ENCODE measurements at regions not wholly inside any gene's neighbourhood (a gene's known extent, or its start where the extent isn't known, plus 50 kb on each side); places are given as distances from the start of the nearest gene placed in this dataset.

DNA sequence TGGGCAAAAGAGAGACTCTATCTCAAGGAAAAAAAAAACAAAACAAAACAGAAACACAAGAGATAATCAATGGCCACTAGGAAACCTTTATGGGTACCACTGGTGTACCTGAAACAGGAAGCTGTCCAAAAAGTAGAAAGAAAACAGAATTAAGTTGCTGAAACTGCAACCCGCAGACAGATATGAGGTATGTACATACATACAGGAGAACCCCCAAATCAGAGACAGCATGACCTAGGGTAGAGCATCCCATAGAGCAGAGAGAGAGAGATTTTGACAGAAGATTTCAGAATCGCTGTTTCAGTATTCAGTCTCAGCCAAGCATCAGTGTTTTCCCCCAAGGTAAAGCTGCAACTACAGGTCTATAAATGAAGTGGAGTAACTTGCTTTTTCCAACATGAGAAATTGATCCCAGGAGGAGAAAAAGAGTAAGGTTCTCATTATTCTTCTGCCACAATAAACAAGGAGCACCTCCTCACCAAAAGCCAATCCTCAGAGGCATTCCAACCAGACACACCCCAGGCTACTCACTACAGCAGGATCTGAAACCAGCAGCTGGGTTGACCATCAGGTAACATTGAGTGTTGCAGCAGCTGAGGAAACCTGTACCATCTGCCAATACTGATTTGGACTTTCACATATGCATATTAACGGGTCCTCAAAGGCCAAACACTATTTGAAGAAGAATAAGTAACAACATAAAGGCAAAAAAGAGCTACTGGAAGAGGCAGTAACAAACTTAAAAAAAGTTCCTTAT, 630.0 kb downstream of the TAF11L14 start:
- Mint-ChIP-seq H3K36me3 (no peaks in the 10 kb centered on the region), H3K9me3 (peaks cover 2 to 10% (median 6%) of the 10 kb centered on the region in 7 donors), H3K27me3 (ENCODE audit: low read depth in 3 of 3) (peaks cover 0 to 2% (median 0%) of the 10 kb centered on the region in 3 donors), H3K4me1 (no peaks in the 10 kb centered on the region), H3K27ac (no peak overlapping the region), H3K4me3 (peak overlapping the region in 1 of 2 donors; percentile 11)
- intact Hi-C loops (cut with micrococcal nuclease): no loop called here
- no peaks in the 10 kb centered on the region for H3K4me1 ChIP-seq (ENCODE audit: control insufficient read depth in 1 of 2, insufficient read depth in 2 of 2, low read length in 2 of 2)
- no peak overlapping the region for H3K9ac ChIP-seq (ENCODE audit: insufficient read depth, low read length, poor library complexity, severe bottlenecking)
- H4K20me1 ChIP-seq (ENCODE audit: insufficient read depth, low read length): no peaks in the 10 kb centered on the region
- 80% methylated on average over 1 of the region's 3 CpGs for WGBS (ENCODE audit: insufficient coverage)
- H3K9me3 ChIP-seq (replicated peaks in 1 of 2; ENCODE audit: control insufficient read depth in 1 of 2, insufficient read depth in 1 of 2, low read length in 2 of 2): no peaks in the 10 kb centered on the region
- no peak overlapping the region for H3K4me2 ChIP-seq (replicated peaks; ENCODE audit: extremely low read depth, low read length, poor library complexity, severe bottlenecking)
- H3K36me3 ChIP-seq (replicated peaks in 1 of 2; ENCODE audit: control insufficient read depth in 1 of 2, insufficient read depth in 2 of 2, low read length in 2 of 2): no peaks in the 10 kb centered on the region
- H3K4me3 ChIP-seq (replicated peaks in 1 of 3; ENCODE audit: low read depth in 2 of 3, low read length in 3 of 3): no peak overlapping the region
- H2AFZ ChIP-seq (ENCODE audit: insufficient read depth, low read depth, low read length, poor library complexity, severe bottlenecking): no peak overlapping the region
- H3K27me3 ChIP-seq (ENCODE audit: control insufficient read depth in 2 of 2, insufficient read depth in 2 of 2, low read length in 2 of 2): no peaks in the 10 kb centered on the region
- no peak for DNase-seq
- no peaks in the 10 kb centered on the region for H3K79me2 ChIP-seq (ENCODE audit: insufficient read depth, low read length)
- no peak for TF ChIP-seq CTCF (IDR thresholded peaks at IDR 0.05)
- H3K27ac ChIP-seq (ENCODE audit: low read depth in 1 of 2, low read length in 2 of 2): no peak overlapping the region

- H3K4me1 ChIP-seq (ENCODE audit: control insufficient read depth in 1 of 2, insufficient read depth in 2 of 2, low read length in 2 of 2): no peaks in the 10 kb centered on the region
- DNase-seq: no peak
- no peaks in the 10 kb centered on the region for H3K79me2 ChIP-seq (ENCODE audit: insufficient read depth, low read length)
- intact Hi-C loops (cut with micrococcal nuclease): no loop called here
- H3K36me3 ChIP-seq (replicated peaks in 1 of 2; ENCODE audit: control insufficient read depth in 1 of 2, insufficient read depth in 2 of 2, low read length in 2 of 2): no peaks in the 10 kb centered on the region
- no peaks in the 10 kb centered on the region for H3K4me1 Mint-ChIP-seq
- no peaks in the 10 kb centered on the region for H3K27me3 ChIP-seq (ENCODE audit: control insufficient read depth in 2 of 2, insufficient read depth in 2 of 2, low read length in 2 of 2)
- peaks cover 0 to 5% (median 2%) of the 10 kb centered on the region in 3 donors for H3K27me3 Mint-ChIP-seq (ENCODE audit: low read depth in 3 of 3)
- H3K9me3 ChIP-seq (replicated peaks in 1 of 2; ENCODE audit: control insufficient read depth in 1 of 2, insufficient read depth in 1 of 2, low read length in 2 of 2): no peaks in the 10 kb centered on the region
- H3K4me3 ChIP-seq (replicated peaks in 1 of 3; ENCODE audit: low read depth in 2 of 3, low read length in 3 of 3): no peak overlapping the region
- no peak overlapping the region for H3K4me3 Mint-ChIP-seq
- no peaks in the 10 kb centered on the region for H4K20me1 ChIP-seq (ENCODE audit: insufficient read depth, low read length)
- no peak overlapping the region for H3K4me2 ChIP-seq (replicated peaks; ENCODE audit: extremely low read depth, low read length, poor library complexity, severe bottlenecking)
- no peak overlapping the region for H3K27ac ChIP-seq (ENCODE audit: low read depth in 1 of 2, low read length in 2 of 2)
- no peak overlapping the region for H2AFZ ChIP-seq (ENCODE audit: insufficient read depth, low read depth, low read length, poor library complexity, severe bottlenecking)
- H3K9ac ChIP-seq (ENCODE audit: insufficient read depth, low read length, poor library complexity, severe bottlenecking): no peak overlapping the region
- H3K27ac Mint-ChIP-seq: no peak overlapping the region
- peaks cover 0 to 13% (median 7%) of the 10 kb centered on the region in 7 donors for H3K9me3 Mint-ChIP-seq
- no CpG with 5 or more reads among the region's 4 CpGs for WGBS (ENCODE audit: insufficient coverage)
- no peak for TF ChIP-seq CTCF (IDR thresholded peaks at IDR 0.05)
- H3K36me3 Mint-ChIP-seq: no peaks in the 10 kb centered on the region
These were observed 636.5 kb downstream of the TAF11L14 start for GRCh38 chr5:18270635-18271338.

Measured in CD14-positive monocyte (primary cell).